Activated naive CD8-positive, alpha-beta T cell treated with anti-CD3 and anti-CD28 coated beads, Interleukin-2, amount 50 U/mL, for 24 hours (primary cell): ENCODE measurements at regions not wholly inside any gene's neighbourhood (a gene's known extent, or its start where the extent isn't known, plus 50 kb on each side); places are given as distances from the start of the nearest gene placed in this dataset.

Experiments
- ATAC-seq: fragments of 150-1000 bp; cut with Tn5 transposase; one replicate; pipeline ENCODE4 v1.10.0; 2021
- DNase-seq: peaks from one replicate; pipeline ENCODE4 v3.0.0; 2021
- H3K27ac Mint-ChIP-seq: one replicate; pipeline ENCODE4 v1.8.0; 2021; ENCODE audit warnings: mild to moderate bottlenecking, mixed read lengths
- H3K27me3 Mint-ChIP-seq: one replicate; pipeline ENCODE4 v1.8.0; 2021; ENCODE audit warnings: mixed read lengths
- H3K36me3 Mint-ChIP-seq: one replicate; pipeline ENCODE4 v1.8.0; 2021; ENCODE audit warnings: low read depth, mixed read lengths
- H3K4me1 Mint-ChIP-seq: one replicate; pipeline ENCODE4 v1.8.0; 2021; ENCODE audit warnings: mixed read lengths
- H3K4me3 Mint-ChIP-seq: one replicate; pipeline ENCODE4 v1.8.0; 2021; ENCODE audit warnings: mild to moderate bottlenecking, moderate library complexity, mixed read lengths
- H3K9me3 Mint-ChIP-seq: one replicate; pipeline ENCODE4 v1.8.0; 2021; ENCODE audit warnings: mixed read lengths

- H3K27me3 Mint-ChIP-seq = peaks cover 3% of the 10 kb centered on the region
- no peak for DNase-seq
- H3K9me3 Mint-ChIP-seq = no peaks in the 10 kb centered on the region
- H3K4me1 Mint-ChIP-seq = no peaks in the 10 kb centered on the region
- H3K27ac Mint-ChIP-seq = no peak overlapping the region
- H3K4me3 Mint-ChIP-seq = no peak overlapping the region
- no peaks in the 10 kb centered on the region for H3K36me3 Mint-ChIP-seq
- ATAC-seq = no peak
These were observed 174.0 kb upstream of the FBXL4 start for GRCh38 chr6:99121748-99122147.

- Mint-ChIP-seq H3K4me1 (no peaks in the 10 kb centered on the region), H3K9me3 (no peaks in the 10 kb centered on the region), H3K27me3 (peaks cover 3% of the 10 kb centered on the region), H3K36me3 (no peaks in the 10 kb centered on the region), H3K4me3 (no peak overlapping the region), H3K27ac (no peak overlapping the region)
- DNase-seq = no peak
- no peak for ATAC-seq
These were observed 172.9 kb upstream of the FBXL4 start for GRCh38 chr6:99120641-99121040.

GRCh38 chr6:99119109-99120031 lies 171.6 kb upstream of the FBXL4 start:
- peak; percentile 11 for DNase-seq

GRCh38 chr6:99114769-99115406 lies 167.1 kb upstream of the FBXL4 start:
- no peak overlapping the region for H3K27ac Mint-ChIP-seq
- no peak overlapping the region for H3K4me3 Mint-ChIP-seq
- H3K27me3 Mint-ChIP-seq = peaks cover 3% of the 10 kb centered on the region
- H3K9me3 Mint-ChIP-seq = no peaks in the 10 kb centered on the region
- no peaks in the 10 kb centered on the region for H3K4me1 Mint-ChIP-seq
- ATAC-seq (peak; percentile 59), DNase-seq (no peak)
- no peaks in the 10 kb centered on the region for H3K36me3 Mint-ChIP-seq

More at GRCh38 chr6:99119109-99120031, 171.6 kb upstream of the FBXL4 start:
- Mint-ChIP-seq H3K27ac (no peak overlapping the region), H3K4me3 (no peak overlapping the region), H3K27me3 (peaks cover 3% of the 10 kb centered on the region), H3K9me3 (no peaks in the 10 kb centered on the region), H3K4me1 (no peaks in the 10 kb centered on the region), H3K36me3 (no peaks in the 10 kb centered on the region)
- no peak for ATAC-seq

- Mint-ChIP-seq H3K27ac (no peak overlapping the region), H3K36me3 (no peaks in the 10 kb centered on the region), H3K4me1 (no peaks in the 10 kb centered on the region), H3K27me3 (peaks cover 3% of the 10 kb centered on the region), H3K9me3 (no peaks in the 10 kb centered on the region), H3K4me3 (no peak overlapping the region)
- no peak for ATAC-seq
- no peak for DNase-seq
These were observed 163.8 kb upstream of the FBXL4 start for GRCh38 chr6:99111590-99111989.

- H3K4me3 Mint-ChIP-seq = no peak overlapping the region
- no peak overlapping the region for H3K27ac Mint-ChIP-seq
- H3K36me3 Mint-ChIP-seq = no peaks in the 10 kb centered on the region
- no peak for DNase-seq
- H3K9me3 Mint-ChIP-seq = no peaks in the 10 kb centered on the region
- H3K27me3 Mint-ChIP-seq = peaks cover 4% of the 10 kb centered on the region
- ATAC-seq = no peak
- H3K4me1 Mint-ChIP-seq = no peaks in the 10 kb centered on the region
These were observed 162.3 kb upstream of the FBXL4 start for GRCh38 chr6:99110029-99110428.

GRCh38 chr6:99104218-99104617 lies 156.5 kb upstream of the FBXL4 start:
- Mint-ChIP-seq H3K27me3 (peaks cover 1% of the 10 kb centered on the region), H3K4me3 (no peak overlapping the region), H3K27ac (no peak overlapping the region), H3K36me3 (no peaks in the 10 kb centered on the region), H3K4me1 (no peaks in the 10 kb centered on the region), H3K9me3 (no peaks in the 10 kb centered on the region)
- ATAC-seq (no peak), DNase-seq (no peak)

- no peak overlapping the region for H3K4me3 Mint-ChIP-seq
- peaks cover 7% of the 10 kb centered on the region for H3K27me3 Mint-ChIP-seq
- H3K9me3 Mint-ChIP-seq = no peaks in the 10 kb centered on the region
- H3K27ac Mint-ChIP-seq = no peak overlapping the region
- no peak for ATAC-seq
- DNase-seq = no peak
- H3K36me3 Mint-ChIP-seq = no peaks in the 10 kb centered on the region
- no peaks in the 10 kb centered on the region for H3K4me1 Mint-ChIP-seq
These were observed 151.5 kb upstream of the FBXL4 start for GRCh38 chr6:99099243-99099642.

- no peak for ATAC-seq
- no peak for DNase-seq
- Mint-ChIP-seq H3K36me3 (no peaks in the 10 kb centered on the region), H3K27ac (no peak overlapping the region), H3K4me1 (no peaks in the 10 kb centered on the region), H3K27me3 (peaks cover 28% of the 10 kb centered on the region), H3K4me3 (no peak overlapping the region), H3K9me3 (no peaks in the 10 kb centered on the region)
These were observed 148.4 kb upstream of the FBXL4 start for GRCh38 chr6:99096170-99096569.

- Mint-ChIP-seq H3K9me3 (no peaks in the 10 kb centered on the region), H3K27ac (no peak overlapping the region), H3K27me3 (peaks cover 28% of the 10 kb centered on the region), H3K36me3 (no peaks in the 10 kb centered on the region), H3K4me1 (no peaks in the 10 kb centered on the region), H3K4me3 (no peak overlapping the region)
- ATAC-seq (no peak), DNase-seq (no peak)
These were observed 145.9 kb upstream of the FBXL4 start for GRCh38 chr6:99093456-99094190.

GRCh38 chr6:99092461-99092860 lies 144.7 kb upstream of the FBXL4 start:
- Mint-ChIP-seq H3K36me3 (no peaks in the 10 kb centered on the region), H3K4me1 (no peaks in the 10 kb centered on the region), H3K27ac (no peak overlapping the region), H3K9me3 (no peaks in the 10 kb centered on the region), H3K4me3 (no peak overlapping the region), H3K27me3 (peaks cover 30% of the 10 kb centered on the region)
- DNase-seq (no peak), ATAC-seq (no peak)

GRCh38 chr6:99091985-99092384 lies 144.2 kb upstream of the FBXL4 start:
- Mint-ChIP-seq H3K36me3 (no peaks in the 10 kb centered on the region), H3K4me1 (no peaks in the 10 kb centered on the region), H3K4me3 (no peak overlapping the region), H3K27ac (no peak overlapping the region), H3K9me3 (no peaks in the 10 kb centered on the region), H3K27me3 (peaks cover 30% of the 10 kb centered on the region)
- DNase-seq = no peak
- no peak for ATAC-seq

GRCh38 chr6:99080191-99080590 lies 132.4 kb upstream of the FBXL4 start:
- ATAC-seq (no peak), DNase-seq (no peak)
- no peaks in the 10 kb centered on the region for H3K4me1 Mint-ChIP-seq
- H3K27me3 Mint-ChIP-seq = peaks cover 10% of the 10 kb centered on the region
- no peak overlapping the region for H3K27ac Mint-ChIP-seq
- H3K36me3 Mint-ChIP-seq = no peaks in the 10 kb centered on the region
- no peaks in the 10 kb centered on the region for H3K9me3 Mint-ChIP-seq
- H3K4me3 Mint-ChIP-seq = no peak overlapping the region

GRCh38 chr6:99079058-99079457 lies 131.3 kb upstream of the FBXL4 start:
- Mint-ChIP-seq H3K27ac (no peak overlapping the region), H3K36me3 (no peaks in the 10 kb centered on the region), H3K4me3 (no peak overlapping the region), H3K4me1 (no peaks in the 10 kb centered on the region), H3K27me3 (peaks cover 13% of the 10 kb centered on the region), H3K9me3 (no peaks in the 10 kb centered on the region)
- ATAC-seq = no peak
- no peak for DNase-seq

GRCh38 chr6:99073223-99073622 lies 125.5 kb upstream of the FBXL4 start:
- ATAC-seq = no peak
- Mint-ChIP-seq H3K27me3 (peaks cover 13% of the 10 kb centered on the region), H3K36me3 (no peaks in the 10 kb centered on the region), H3K4me1 (no peaks in the 10 kb centered on the region), H3K9me3 (no peaks in the 10 kb centered on the region), H3K27ac (no peak overlapping the region), H3K4me3 (no peak overlapping the region)
- no peak for DNase-seq
